ENCODE measurements at regions not wholly inside any gene's neighbourhood (a gene's known extent, or its start where the extent isn't known, plus 50 kb on each side); places are given as distances from the start of the nearest gene placed in this dataset.

- TF ChIP-seq POLR2A (IDR thresholded peaks at IDR 0.05), result no peak
- TF ChIP-seq, protein P1, sequence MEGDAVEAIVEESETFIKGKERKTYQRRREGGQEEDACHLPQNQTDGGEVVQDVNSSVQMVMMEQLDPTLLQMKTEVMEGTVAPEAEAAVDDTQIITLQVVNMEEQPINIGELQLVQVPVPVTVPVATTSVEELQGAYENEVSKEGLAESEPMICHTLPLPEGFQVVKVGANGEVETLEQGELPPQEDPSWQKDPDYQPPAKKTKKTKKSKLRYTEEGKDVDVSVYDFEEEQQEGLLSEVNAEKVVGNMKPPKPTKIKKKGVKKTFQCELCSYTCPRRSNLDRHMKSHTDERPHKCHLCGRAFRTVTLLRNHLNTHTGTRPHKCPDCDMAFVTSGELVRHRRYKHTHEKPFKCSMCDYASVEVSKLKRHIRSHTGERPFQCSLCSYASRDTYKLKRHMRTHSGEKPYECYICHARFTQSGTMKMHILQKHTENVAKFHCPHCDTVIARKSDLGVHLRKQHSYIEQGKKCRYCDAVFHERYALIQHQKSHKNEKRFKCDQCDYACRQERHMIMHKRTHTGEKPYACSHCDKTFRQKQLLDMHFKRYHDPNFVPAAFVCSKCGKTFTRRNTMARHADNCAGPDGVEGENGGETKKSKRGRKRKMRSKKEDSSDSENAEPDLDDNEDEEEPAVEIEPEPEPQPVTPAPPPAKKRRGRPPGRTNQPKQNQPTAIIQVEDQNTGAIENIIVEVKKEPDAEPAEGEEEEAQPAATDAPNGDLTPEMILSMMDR (IDR thresholded peaks at IDR 0.05), result no peak
Measured at GRCh38 chr2:147759536-147759935, 85.3 kb upstream of the ACVR2A start.
